ENCODE measurements at regions not wholly inside any gene's neighbourhood (a gene's known extent, or its start where the extent isn't known, plus 50 kb on each side); places are given as distances from the start of the nearest gene placed in this dataset.

GRCh38 chr7:114755856-114756255 is 166.0 kb upstream of the MDFIC start:
- no peak for DNase-seq

GRCh38 chr7:114758661-114759227 is 163.2 kb upstream of the MDFIC start:
- DNase-seq: no peak

GRCh38 chr7:114759347-114760062 is 162.4 kb upstream of the MDFIC start:
- no peak for DNase-seq

- no peak for DNase-seq
These were observed 161.4 kb upstream of the MDFIC start for GRCh38 chr7:114760477-114760876.

- DNase-seq: no peak
These were observed 159.9 kb upstream of the MDFIC start for GRCh38 chr7:114761973-114762372.

GRCh38 chr7:114765331-114766040 is 156.4 kb upstream of the MDFIC start:
- no peak for DNase-seq

GRCh38 chr7:114766041-114766356 is 155.9 kb upstream of the MDFIC start:
- no peak for DNase-seq

GRCh38 chr7:114777288-114777687 is 144.6 kb upstream of the MDFIC start:
- DNase-seq: no peak

GRCh38 chr7:114783508-114783907 is 138.4 kb upstream of the MDFIC start:
- no peak for DNase-seq

GRCh38 chr7:114784177-114784576 is 137.7 kb upstream of the MDFIC start:
- DNase-seq: no peak

- no peak for DNase-seq
These were observed 137.1 kb upstream of the MDFIC start for GRCh38 chr7:114784746-114785145.

GRCh38 chr7:114785496-114785895 is 136.4 kb upstream of the MDFIC start:
- no peak for DNase-seq

- DNase-seq: no peak
These were observed 135.4 kb upstream of the MDFIC start for GRCh38 chr7:114786455-114786854.

- no peak for DNase-seq
These were observed 134.3 kb upstream of the MDFIC start for GRCh38 chr7:114787556-114787955.

- no peak for DNase-seq
These were observed 133.2 kb upstream of the MDFIC start for GRCh38 chr7:114788706-114789105.

- no peak for DNase-seq
These were observed 132.7 kb upstream of the MDFIC start for GRCh38 chr7:114789161-114789560.

GRCh38 chr7:114789871-114790311 is 132.0 kb upstream of the MDFIC start:
- no peak for DNase-seq

- DNase-seq: no peak
These were observed 131.4 kb upstream of the MDFIC start for GRCh38 chr7:114790521-114790920.

- DNase-seq: no peak
These were observed 130.1 kb upstream of the MDFIC start for GRCh38 chr7:114791771-114792170.

- no peak for DNase-seq
These were observed 128.6 kb upstream of the MDFIC start for GRCh38 chr7:114793155-114793845.

GRCh38 chr7:114795475-114795874 is 126.4 kb upstream of the MDFIC start:
- DNase-seq: no peak

- DNase-seq: no peak
These were observed 122.3 kb upstream of the MDFIC start for GRCh38 chr7:114799628-114800028.

GRCh38 chr7:114802632-114803031 is 119.3 kb upstream of the MDFIC start:
- DNase-seq: no peak
